HUES48 (cell line): ENCODE measurements at regions not wholly inside any gene's neighbourhood (a gene's known extent, or its start where the extent isn't known, plus 50 kb on each side); places are given as distances from the start of the nearest gene placed in this dataset.

ENCODE experiments used
- H3K27ac ChIP-seq: one replicate; pipeline ENCODE4 v1.7.0; 2013; ENCODE audit warnings: low read depth, low read length, inconsistent platforms
- H3K27me3 ChIP-seq: 2 replicates; pipeline ENCODE4 v1.6.1; 2013; ENCODE audit warnings: mild to moderate bottlenecking, low read length; ENCODE audit not compliant: control insufficient read depth, insufficient read depth
- H3K36me3 ChIP-seq: 2 replicates; pipeline ENCODE4 v1.6.1; 2013; ENCODE audit warnings: low read length; ENCODE audit not compliant: control insufficient read depth, insufficient read depth
- H3K4me1 ChIP-seq: 2 replicates; pipeline ENCODE4 v1.6.1; 2013; ENCODE audit warnings: mild to moderate bottlenecking, low read length; ENCODE audit not compliant: control insufficient read depth, insufficient read depth
- H3K4me3 ChIP-seq: 2 replicates; pipeline ENCODE4 v1.5.1; 2013; ENCODE audit warnings: mild to moderate bottlenecking, low read depth, low read length
- H3K9ac ChIP-seq: 2 replicates; pipeline ENCODE4 v1.6.1; 2013; ENCODE audit warnings: mild to moderate bottlenecking, low read depth, low read length, moderate library complexity
- H3K9me3 ChIP-seq: 2 replicates; pipeline ENCODE4 v1.6.1; 2013; ENCODE audit warnings: low read length; ENCODE audit not compliant: control insufficient read depth, insufficient read depth

DNA sequence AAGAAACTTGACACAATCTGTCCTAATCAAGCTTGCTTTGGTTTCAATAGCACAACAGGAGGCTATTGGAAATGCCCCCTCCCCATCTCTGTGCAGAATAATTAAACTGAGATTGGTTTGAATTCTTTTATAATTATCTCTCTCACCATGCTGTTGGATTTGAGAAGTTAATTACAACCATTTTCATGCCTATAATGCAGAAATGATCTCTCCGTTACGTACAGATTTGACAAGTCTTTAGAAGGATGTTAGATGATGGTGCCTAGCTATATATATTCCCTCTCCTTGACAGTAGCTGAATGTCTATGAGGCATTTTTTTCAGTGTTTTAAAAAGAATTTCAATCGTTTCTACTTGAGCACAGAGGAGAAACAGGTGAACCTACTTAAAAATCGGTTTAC, 488.4 kb upstream of the TECRL start:
- H3K4me1 ChIP-seq: peaks cover 9% of the 10 kb centered on the region; the same call in 1 of the 2 replicates
- H3K27me3 ChIP-seq: no peaks in the 10 kb centered on the region
- H3K36me3 ChIP-seq: no peaks in the 10 kb centered on the region
- H3K4me3 ChIP-seq: no peak overlapping the region
- no peaks in the 10 kb centered on the region; the same call in 1 of the 2 replicates for H3K9me3 ChIP-seq
- H3K27ac ChIP-seq: no peak overlapping the region
- no peak overlapping the region for H3K9ac ChIP-seq

DNA sequence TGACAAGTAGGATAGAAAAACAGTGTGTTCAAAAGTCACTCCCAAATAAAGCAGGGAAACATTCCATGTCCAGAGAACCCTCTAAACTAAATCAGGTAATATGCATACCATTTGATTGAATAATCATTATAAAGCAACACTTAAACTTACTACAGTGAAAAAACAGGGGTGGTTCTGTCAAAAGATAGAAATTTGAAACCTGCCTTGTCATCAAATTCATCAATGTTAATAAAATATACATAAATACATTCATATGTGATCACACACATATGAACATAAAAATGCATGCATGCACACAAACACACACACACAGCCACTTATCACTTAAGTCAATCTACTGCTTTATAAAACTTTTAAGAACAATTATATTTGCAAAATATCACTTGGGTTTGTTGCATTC, 485.8 kb upstream of the TECRL start:
- Histone ChIP-seq H3K27me3 (no peaks in the 10 kb centered on the region), H3K9me3 (no peaks in the 10 kb centered on the region; the same call in 1 of the 2 replicates), H3K27ac (no peak overlapping the region), H3K4me3 (no peak overlapping the region), H3K9ac (no peak overlapping the region), H3K4me1 (peaks cover 14% of the 10 kb centered on the region), H3K36me3 (no peaks in the 10 kb centered on the region)

DNA sequence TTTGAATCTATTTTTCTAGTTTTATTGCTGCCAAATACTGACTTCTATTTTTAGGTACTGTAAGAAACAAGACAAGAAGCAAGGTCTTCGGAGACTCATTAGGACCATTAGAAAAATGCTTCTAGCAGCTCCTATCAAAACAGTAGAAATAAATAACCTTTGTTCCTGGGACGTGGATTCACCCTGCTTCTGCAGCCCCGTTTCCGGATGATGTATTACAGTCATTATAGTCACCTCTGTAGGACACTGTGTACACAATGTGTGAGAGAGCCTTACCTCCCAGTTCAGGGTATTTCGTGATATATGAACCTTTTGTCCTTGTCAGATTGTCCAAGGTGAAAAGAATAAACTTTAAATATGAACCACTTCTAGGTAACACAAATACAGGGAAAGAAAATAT, 484.0 kb upstream of the TECRL start:
- H3K4me1 ChIP-seq: peaks cover 18% of the 10 kb centered on the region
- H3K9me3 ChIP-seq: no peaks in the 10 kb centered on the region
- H3K9ac ChIP-seq: no peak overlapping the region
- H3K27me3 ChIP-seq: no peaks in the 10 kb centered on the region
- no peaks in the 10 kb centered on the region for H3K36me3 ChIP-seq
- no peak overlapping the region for H3K27ac ChIP-seq
- H3K4me3 ChIP-seq: no peak overlapping the region

DNA sequence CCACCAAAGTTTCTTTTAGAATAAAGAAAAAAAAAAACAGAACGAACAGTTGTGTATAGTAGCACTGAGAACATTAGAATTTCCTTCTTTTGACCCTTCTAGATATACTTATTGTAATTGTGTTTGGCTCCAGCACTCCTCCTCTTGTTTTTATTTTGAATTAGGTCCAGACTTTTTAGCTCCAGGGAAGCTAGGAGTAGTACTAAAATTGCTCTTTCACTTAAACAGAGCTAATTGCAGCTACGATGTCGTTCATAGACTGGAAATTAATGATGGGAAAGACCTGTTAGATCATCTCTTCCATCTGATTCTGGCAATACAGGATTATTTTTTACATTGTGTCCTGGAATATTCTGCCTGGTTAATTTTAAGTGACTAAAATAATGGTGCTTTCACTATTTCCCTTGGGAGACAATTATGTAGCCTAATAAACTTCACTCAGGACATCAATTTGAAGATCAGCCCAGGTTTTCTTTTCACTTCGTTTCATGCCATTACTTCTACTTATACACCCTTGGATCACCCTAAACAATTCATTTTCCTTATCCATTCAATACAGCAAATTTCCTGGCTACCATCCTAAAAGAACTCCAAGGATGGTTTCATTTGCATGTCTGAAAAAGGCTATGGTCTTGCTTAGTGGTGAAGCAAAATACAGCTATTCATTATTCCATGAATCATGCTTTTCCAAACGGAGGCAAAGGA, 480.8 kb upstream of the TECRL start:
- H3K4me1 ChIP-seq: peaks cover 14% of the 10 kb centered on the region
- H3K4me3 ChIP-seq: no peak overlapping the region
- no peaks in the 10 kb centered on the region for H3K27me3 ChIP-seq
- H3K27ac ChIP-seq: no peak overlapping the region
- no peaks in the 10 kb centered on the region for H3K36me3 ChIP-seq
- H3K9me3 ChIP-seq: no peaks in the 10 kb centered on the region
- no peak overlapping the region for H3K9ac ChIP-seq

DNA sequence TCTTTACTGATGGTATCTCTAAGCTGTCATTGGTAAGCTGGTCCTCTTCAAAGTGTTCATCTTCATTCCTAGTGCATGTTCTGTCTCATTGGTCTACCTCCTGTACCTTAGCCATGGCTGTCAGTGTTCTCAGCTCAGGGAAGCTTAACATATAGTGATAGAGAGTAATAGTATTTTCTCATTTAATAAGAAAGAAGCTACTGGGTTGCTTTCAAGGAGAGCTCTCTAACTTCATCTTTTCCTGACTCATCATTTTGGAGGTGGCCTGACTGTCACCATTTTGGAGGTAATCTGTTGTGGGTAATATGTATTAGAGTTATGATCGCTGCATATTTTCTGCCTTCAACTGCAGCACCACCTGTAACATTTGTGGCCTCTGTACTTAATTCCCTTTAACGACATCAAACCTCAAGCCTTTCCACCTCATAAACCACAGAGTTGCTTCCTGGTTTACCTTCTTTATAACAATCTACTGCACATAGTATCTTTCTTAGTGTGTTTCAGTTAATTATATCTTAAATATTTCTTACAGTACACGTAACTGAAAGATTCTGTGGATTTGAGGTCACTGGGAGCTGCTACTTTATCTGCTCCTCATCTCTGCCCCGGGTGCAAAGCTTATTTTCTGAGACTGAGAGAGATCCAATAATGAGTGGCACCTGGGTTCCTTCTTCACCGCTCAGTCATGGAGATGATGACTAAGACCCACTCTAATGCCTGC, 474.0 kb upstream of the TECRL start:
- Histone ChIP-seq H3K9ac (no peak overlapping the region), H3K4me1 (no peaks in the 10 kb centered on the region), H3K4me3 (no peak overlapping the region)

DNA sequence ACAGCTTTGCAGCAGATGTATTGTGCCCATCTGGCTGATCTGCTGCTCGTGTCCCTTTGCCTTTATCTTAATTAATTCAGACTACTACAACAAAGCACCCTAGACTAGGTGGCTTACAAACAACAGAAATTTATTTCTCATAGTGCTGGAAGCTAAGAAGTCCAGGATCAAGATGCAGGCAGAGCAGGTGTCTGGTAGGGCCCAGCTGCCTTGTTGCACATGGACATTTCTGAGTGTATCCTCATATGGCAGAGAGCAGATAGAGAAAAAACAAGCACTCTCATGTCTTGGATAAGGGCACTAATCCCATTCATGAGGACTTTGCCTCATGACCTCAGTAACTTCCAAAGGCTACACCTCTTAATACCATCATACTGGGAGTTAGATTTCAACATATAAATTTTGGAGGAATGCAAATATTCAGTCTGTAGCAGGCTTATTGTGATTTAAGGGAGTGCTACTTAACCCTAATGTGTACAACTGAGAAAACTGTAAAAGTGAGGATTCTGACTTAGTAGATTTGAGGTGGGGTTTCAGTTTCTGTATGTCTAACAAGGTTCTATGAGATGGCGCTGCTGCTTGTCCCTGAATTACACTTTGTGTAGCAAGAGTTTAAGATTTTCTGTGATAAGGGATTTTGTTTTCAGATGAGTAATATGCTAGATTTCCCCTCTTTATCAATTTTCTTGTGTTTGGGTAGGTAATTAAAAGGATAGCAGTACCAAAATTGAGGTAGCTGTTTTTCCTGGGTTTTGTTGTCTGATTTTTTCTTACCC, 473.2 kb upstream of the TECRL start:
- Histone ChIP-seq H3K4me3 (no peak overlapping the region), H3K36me3 (no peaks in the 10 kb centered on the region), H3K4me1 (no peaks in the 10 kb centered on the region), H3K27ac (no peak overlapping the region), H3K9me3 (no peaks in the 10 kb centered on the region), H3K27me3 (no peaks in the 10 kb centered on the region), H3K9ac (no peak overlapping the region)

More for the DNA sequence above, 474.0 kb upstream of the TECRL start:
- Histone ChIP-seq H3K27me3 (no peaks in the 10 kb centered on the region), H3K9me3 (no peaks in the 10 kb centered on the region), H3K36me3 (no peaks in the 10 kb centered on the region), H3K27ac (no peak overlapping the region)

DNA sequence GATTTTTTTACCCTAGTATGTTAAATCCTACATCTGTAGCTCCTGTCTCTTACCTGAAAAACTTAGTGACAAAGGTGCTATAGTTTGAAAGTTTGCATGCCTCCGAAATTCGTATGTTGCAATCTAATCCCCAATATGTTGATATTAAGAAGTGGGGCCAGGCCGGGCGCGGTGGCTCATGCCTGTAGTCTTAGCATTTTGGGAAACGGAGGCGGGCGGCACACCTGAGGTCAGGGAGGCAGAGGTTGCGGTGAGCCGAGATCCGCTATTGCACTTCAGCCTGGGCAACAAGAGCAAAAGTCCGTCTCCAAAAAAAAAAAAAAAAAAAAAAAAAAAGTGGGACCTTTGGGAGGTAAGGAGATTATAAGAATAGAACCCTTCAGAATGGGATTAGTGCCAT, 471.3 kb upstream of the TECRL start:
- Histone ChIP-seq H3K27me3 (no peaks in the 10 kb centered on the region), H3K4me1 (no peaks in the 10 kb centered on the region), H3K36me3 (no peaks in the 10 kb centered on the region), H3K9ac (no peak overlapping the region), H3K4me3 (no peak overlapping the region), H3K9me3 (no peaks in the 10 kb centered on the region), H3K27ac (no peak overlapping the region)

DNA sequence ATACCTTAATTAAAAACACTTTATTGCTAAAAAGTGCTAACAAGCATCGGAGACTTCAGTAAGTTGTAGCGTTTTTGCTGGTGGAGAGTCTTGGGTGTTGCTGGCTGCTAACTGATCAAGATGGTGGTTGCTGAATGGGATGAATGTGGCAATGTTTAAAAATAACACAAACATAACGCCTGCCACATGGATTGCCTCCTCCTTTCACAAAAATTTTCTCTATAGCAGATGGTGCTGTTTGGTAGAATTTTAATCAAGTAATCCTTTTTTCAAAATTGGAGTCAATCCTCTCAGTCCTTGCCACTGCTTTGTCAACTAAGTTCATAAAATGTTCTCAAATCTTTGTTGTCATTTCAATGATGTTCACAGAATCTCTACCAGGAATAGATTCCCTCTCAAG, 466.8 kb upstream of the TECRL start:
- no peaks in the 10 kb centered on the region for H3K36me3 ChIP-seq
- H3K4me3 ChIP-seq: no peak overlapping the region
- H3K9me3 ChIP-seq: no peaks in the 10 kb centered on the region
- no peaks in the 10 kb centered on the region for H3K4me1 ChIP-seq
- no peak overlapping the region for H3K9ac ChIP-seq
- no peaks in the 10 kb centered on the region for H3K27me3 ChIP-seq
- H3K27ac ChIP-seq: no peak overlapping the region

DNA sequence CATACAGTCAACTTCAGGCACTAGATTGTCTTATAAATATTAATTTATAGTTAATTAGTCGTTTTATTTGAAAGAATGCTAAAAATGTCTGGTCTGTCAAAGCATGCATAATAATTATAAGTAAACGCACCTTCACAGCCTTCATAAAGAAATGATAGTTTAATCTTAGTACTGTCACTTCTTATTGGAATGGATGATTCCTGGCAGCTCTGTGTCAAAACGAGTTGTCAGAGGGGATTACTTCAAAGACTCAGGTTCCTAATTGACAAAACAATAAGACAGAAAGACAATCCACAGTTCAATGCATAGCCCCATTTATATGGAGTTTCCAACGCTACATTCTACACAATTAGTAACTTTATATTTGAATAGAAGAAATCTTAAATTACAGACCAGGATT, 461.3 kb upstream of the TECRL start:
- no peaks in the 10 kb centered on the region for H3K36me3 ChIP-seq
- H3K27ac ChIP-seq: no peak overlapping the region
- no peaks in the 10 kb centered on the region for H3K27me3 ChIP-seq
- H3K4me1 ChIP-seq: peaks cover 6% of the 10 kb centered on the region; the same call in 1 of the 2 replicates
- no peak overlapping the region for H3K9ac ChIP-seq
- no peaks in the 10 kb centered on the region for H3K9me3 ChIP-seq
- H3K4me3 ChIP-seq: no peak overlapping the region

DNA sequence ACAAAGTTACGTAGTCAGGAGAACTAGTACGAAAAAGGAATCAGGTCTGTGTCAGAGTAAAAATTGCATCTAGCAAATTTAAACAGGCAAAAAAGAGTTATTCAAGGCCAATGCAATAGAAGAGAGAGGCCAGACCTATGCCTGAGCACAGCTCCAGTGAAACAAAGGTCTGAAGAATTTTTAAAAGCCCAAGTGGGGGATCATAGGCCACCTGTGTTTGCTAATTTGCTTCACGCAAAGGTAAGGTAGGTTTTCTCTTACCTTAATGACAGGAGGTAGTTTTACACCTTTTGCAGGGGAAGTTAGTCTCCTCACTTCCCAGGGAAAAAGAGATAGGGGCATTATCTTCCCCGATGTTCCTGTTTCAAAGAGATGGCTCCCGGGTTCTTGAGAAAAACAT, 448.6 kb upstream of the TECRL start:
- no peak overlapping the region; the same call in 1 of the 2 replicates for H3K9ac ChIP-seq
- H3K36me3 ChIP-seq: no peaks in the 10 kb centered on the region
- no peaks in the 10 kb centered on the region for H3K9me3 ChIP-seq
- H3K27me3 ChIP-seq: no peaks in the 10 kb centered on the region
- H3K4me3 ChIP-seq: no peak overlapping the region
- no peak overlapping the region for H3K27ac ChIP-seq
- peaks cover 19% of the 10 kb centered on the region for H3K4me1 ChIP-seq

DNA sequence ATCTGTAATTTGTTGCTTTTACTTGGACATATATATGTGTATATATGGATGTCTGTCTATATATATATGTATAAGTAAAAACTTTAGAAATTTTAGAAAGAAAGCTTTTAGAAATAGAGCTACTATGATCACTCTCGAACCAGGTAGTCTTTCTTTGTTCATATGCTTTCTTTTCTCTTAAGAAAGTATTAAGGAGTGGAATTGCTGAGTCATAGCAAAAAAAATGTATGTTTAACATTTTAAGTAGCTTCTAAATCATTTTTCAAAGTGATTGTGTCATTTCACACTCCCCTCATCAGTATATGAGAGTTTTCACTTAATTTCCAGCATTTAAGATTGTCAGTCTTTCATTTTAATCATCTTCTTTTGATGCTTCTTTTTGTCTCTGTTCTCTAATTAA, 447.9 kb upstream of the TECRL start:
- no peaks in the 10 kb centered on the region for H3K9me3 ChIP-seq
- H3K27me3 ChIP-seq: no peaks in the 10 kb centered on the region
- peaks cover 19% of the 10 kb centered on the region for H3K4me1 ChIP-seq
- H3K36me3 ChIP-seq: no peaks in the 10 kb centered on the region
- H3K4me3 ChIP-seq: no peak overlapping the region
- H3K9ac ChIP-seq: no peak overlapping the region
- no peak overlapping the region for H3K27ac ChIP-seq
